OCI-LY3 (cell line): ENCODE measurements at regions not wholly inside any gene's neighbourhood (a gene's known extent, or its start where the extent isn't known, plus 50 kb on each side); places are given as distances from the start of the nearest gene placed in this dataset.

ENCODE experiments used
- CTCF ChIP-seq: fragments of 200-600, 300-600 bp; sonication (generic); IDR thresholded peaks from 2 replicates; pipeline ENCODE4 v1.5.1; 2014; ENCODE audit warnings: antibody characterized with exemption, low read length, low read depth
- EZH2phosphoT487 ChIP-seq: fragments of 200-600 bp; shearing (Covaris generic); IDR thresholded peaks from 2 replicates; pipeline ENCODE4 v1.6.1; 2018; ENCODE audit warnings: antibody characterized with exemption, mixed run types, low read depth

GRCh38 chr16:52953215-52953614, 99.5 kb downstream of the CHD9NB start:
- no peak for TF ChIP-seq CTCF
- no peak for TF ChIP-seq EZH2phosphoT487
